NCI-H69 (cell line): ENCODE measurements at regions not wholly inside any gene's neighbourhood (a gene's known extent, or its start where the extent isn't known, plus 50 kb on each side); places are given as distances from the start of the nearest gene placed in this dataset.
"Not testable (repeated sequence)": the region's sequence is repeated elsewhere in the genome, so short reads cannot be mapped to it uniquely, and the experiment has no call there.

Source experiments
- DNase-seq: peaks from one replicate; lab custom pipeline; 2025; lab: John Stamatoyannopoulos, UW

GRCh38 chr1:181257117-181257516, 168.6 kb downstream of the IER5 start:
- DNase-seq, result no peak

DNA sequence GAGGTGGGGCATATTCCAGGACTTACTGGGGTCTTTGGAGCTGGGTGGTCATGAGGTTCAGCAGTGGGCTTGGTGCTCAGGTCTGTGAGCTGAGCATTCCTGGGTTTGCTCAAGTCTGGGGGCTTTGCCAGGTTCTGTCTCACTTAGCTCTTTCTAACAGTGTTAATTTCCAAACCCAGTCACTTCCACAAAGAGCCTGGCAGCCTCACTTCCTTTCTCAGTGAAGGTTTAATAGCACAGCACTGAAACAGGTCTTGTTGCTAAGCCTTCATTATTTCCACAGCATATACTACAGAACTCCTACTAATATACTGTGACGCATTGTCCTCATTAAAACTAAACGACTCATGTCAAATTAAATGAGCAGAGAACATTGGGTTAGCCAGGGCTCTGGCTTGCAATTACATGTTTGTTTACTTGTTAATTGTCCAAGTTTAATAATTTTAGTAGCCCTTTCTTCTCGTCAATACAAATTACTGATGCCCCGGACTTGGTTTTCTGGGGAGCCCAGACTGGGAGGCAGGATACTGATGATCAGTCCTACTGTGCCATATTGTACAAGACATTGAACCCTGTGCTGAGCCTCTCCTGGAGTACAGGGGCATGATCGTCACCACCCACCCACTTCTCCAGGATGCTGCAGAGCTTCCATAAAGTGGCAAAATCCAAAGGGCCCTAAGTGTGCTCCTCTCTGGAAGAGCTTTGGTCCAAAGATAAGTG, 170.7 kb downstream of the IER5 start:
- peak; percentile 74 for DNase-seq

DNA sequence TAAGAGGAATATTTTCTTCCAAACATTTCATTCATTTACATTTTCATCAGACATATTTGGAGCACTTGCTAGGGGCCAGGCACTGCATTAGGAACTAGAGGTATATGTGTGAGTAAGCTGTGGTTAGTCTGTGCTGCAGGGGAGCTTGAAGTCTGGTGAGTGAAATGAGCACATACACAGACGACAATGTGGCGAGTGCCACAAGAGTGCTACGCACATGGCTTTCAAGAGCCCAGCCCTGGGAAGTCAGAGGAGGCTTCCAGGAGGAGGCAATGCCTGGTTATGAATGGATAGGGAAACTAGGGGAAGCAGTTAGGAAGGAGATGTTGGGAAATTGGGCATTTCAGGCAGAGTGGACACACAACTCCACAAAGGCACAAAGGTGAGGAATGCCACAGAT, 171.8 kb downstream of the IER5 start:
- DNase-seq, result no peak

DNA sequence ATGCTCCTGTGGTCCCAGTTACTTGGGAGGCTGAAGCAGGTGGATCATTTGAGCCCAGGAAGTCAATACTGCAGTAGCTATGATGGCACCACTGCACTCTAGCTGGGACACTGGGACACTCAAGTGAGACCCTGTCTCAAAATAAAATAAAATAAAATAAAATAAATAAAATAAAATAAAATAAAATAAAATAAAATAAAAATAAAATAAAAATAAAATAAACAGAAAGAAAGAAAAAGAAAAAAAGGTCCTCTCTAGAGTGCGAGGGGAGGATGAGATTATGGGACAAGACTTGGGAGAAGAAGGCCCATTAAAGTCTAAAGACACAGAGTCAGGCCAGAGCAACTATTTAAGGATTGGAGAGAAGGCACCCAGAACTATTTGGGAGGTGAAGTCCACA, 172.5 kb downstream of the IER5 start:
- DNase-seq, result no peak

GRCh38 chr1:181262069-181262468, 173.6 kb downstream of the IER5 start:
- DNase-seq, result no peak

GRCh38 chr1:181263444-181263843, 174.9 kb downstream of the IER5 start:
- no peak for DNase-seq

GRCh38 chr1:181264821-181265220, 176.3 kb downstream of the IER5 start:
- no peak for DNase-seq

DNA sequence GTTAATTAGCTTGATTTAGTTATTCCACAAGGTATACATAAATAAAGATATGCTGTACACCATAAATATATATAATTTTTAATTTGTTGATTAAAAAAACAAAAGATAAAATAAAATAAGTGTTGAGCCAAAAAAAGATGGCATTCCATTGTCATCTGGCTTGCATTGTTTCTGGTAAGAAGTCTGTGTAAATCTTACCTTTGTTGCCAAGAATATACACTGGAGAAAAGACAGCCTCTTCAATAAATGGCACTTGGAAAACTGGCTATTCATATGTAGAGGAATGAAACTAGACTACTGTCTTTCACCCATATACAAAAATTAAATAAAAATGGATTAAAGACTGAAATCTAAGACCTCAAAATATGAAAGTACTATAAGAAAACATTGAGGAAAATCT, 196.5 kb downstream of the IER5 start:
- DNase-seq, result no peak

DNA sequence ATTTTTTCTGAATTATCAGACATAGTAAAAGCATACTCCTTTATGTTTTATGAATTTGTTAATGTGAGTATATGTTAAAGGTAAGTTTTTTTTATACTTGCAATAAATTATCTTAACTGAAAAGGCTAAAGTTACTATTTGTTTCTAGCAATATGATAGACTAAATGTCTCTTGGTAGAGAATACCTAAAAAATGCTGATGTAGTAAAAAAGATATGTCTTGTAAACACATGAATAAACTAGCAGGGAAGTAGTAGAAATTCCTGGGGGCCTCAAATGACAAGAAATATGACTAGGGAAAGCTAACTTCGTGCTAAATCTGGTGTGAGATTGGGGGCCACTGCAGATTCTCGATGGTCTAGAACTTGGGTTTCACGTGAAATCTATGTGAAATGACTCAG, 188.1 kb upstream of the CACNA1E start:
- DNase-seq, result no peak

- peak; percentile 85 for DNase-seq
Observed at GRCh38 chr1:181296180-181296579, 187.1 kb upstream of the CACNA1E start.

GRCh38 chr1:181308098-181308497, 175.2 kb upstream of the CACNA1E start:
- no peak for DNase-seq

DNA sequence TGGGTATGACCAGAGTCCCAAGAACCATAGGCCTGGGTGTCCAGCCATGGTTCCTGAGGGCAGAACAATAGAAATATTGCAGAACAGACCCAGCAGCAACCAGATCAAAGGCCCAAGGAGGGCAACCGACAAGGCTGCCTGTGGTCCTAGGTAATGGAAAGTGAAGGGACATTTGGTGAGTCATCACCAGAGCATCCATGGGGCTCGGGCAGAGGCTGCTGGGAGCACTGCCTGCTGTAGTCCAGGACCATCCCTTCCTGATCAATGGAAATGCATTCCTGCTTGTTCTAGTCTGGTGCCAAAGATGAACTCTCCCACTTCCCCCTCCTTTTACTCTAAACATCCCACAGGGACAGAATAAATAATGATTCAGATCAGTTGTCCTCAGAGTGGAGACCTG, 172.8 kb upstream of the CACNA1E start:
- no peak for DNase-seq

DNA sequence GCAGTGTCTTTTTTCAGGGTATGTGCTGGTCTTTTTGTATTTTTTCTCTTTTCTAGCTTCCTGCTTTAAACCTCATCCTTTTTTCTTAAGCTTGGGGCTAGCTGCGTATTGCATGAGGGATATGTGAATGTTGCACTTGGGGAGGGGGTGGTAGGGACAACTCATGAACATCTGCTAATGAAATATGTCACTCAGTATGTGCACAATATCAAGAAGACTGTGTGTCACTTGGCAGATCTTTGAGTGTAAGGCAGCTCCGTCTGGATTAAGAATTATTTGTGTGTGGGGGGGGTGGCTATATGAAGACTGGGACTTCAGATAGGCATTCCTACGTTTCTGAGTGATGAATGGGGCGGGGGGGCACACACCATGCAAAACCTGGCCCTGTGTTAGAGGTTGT, 170.4 kb upstream of the CACNA1E start:
- no peak for DNase-seq

DNA sequence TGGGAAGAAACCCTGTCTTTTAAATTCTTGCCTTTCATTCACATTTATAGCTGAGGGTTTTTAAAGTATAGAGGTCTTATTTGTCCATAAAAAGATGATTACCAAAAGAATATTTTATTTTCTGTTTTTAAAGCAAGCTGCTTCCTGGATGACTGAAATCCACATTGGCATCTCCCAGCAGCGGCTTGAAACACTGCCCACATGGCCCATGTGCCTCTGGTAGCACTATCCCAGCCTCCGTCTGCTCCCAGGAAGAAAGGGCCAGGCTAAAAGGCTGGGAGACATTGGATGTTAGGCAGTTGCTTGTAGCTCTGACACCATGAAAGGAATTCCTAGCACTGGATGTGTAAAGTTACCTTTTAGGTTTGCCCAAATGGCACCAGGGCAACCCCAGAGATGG, 169.9 kb upstream of the CACNA1E start:
- DNase-seq, result no peak

DNA sequence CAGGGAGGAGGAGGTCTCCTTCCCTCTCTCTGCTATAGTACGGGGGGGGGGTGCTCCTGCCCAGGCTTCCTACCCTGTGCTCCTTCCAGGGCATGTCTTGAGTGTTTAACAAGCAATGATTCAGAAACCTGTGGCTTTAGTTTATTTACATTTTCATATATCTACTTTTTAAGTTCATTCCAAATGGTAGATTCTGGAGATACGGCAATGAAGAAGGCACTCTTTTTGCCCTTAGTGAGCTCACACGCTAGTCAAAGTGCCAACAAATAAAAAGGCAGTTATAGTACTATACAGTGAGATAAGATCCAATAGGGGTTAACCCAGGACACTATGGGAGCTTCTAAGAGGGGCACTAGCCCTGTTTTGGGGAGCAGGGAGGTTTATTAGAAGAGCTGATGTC, 169.3 kb upstream of the CACNA1E start:
- no peak for DNase-seq

DNA sequence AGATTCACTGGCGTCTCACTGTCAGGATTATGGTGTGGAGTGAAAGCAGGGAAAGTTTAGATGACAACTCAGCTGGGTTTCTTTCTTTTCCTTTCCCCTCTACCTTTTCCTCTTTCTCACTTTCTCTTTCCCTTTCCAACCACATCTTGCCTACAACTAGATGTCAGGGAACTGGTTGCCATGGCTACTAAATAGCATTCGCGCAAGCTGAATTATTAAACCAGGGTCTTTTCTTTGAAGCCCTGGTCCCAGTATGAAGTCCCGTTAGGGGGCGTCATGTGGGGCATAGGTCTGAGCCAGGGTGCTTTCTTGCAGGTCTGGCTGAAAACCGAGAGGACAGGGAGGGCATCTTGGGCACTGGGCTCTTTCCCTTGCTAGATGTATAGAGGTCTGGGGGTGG, 168.4 kb upstream of the CACNA1E start:
- DNase-seq, result peak; percentile 49

GRCh38 chr1:181317261-181317930, 165.9 kb upstream of the CACNA1E start:
- DNase-seq, result peak; percentile 80

- DNase-seq, result peak; percentile 76
Observed at GRCh38 chr1:181318022-181318857, 165.1 kb upstream of the CACNA1E start.

DNA sequence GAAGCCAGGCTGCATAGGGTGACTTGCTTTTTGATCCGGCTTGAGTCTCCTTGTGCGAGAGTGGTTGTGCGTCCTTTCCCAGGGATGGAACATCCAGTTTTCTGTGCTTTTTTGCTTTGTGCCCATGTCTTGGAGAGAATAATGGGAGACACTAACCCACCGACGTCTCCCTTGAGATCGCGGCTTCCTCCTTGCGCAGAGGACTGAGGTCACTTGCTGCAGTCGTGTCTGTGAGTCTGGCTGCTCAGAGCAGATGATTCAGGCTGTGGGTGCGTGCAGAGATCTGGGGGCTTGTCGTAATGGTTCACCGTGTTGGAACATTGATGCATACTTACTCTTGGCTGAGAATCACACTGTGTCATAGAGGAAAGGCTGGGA, 164.5 kb upstream of the CACNA1E start:
- no peak for DNase-seq

DNA sequence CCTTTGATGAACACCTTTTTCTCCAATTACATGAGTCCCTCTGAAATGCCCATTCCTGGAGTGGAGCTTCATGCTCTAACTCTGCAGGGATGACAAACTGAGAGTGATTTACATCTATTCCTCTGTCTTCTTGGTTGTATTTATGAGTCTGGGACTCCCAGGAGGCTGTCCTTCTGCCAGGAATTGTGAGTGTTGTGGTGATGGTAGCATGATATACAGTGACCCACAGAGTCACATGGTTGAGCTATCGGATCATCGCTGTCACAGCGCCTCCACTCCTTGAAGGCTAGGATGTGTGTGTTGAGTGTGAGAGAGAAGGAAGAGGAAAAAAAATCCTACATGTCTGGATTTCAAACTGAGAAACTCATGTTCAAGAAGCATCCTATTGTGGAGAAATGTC, 163.4 kb upstream of the CACNA1E start:
- DNase-seq, result no peak

GRCh38 chr1:181324797-181325616, 158.3 kb upstream of the CACNA1E start:
- DNase-seq, result peak; percentile 57

DNA sequence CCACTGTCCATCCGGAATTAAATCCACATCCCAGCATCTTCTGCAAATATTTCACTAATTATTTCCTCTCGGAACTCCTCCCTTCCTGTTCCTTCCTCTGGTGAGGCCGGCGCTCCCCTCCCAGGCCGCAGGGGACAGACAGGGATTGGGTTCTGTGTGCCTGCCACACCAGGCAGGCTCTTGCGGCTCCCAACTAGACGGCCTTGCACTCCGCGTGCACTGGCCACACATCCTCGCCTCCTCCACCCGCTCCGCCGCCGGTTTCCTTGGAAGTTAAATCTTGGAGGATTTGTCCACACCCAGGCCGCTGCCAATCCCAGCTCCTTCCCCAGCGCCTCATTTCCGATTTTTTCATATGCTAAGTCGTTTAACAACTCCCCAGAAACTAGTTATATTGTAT, 157.6 kb upstream of the CACNA1E start:
- DNase-seq, result not testable (repeated sequence)
